GM19035 (cell line): ENCODE measurements at regions not wholly inside any gene's neighbourhood (a gene's known extent, or its start where the extent isn't known, plus 50 kb on each side); places are given as distances from the start of the nearest gene placed in this dataset.

Source experiments
- ATAC-seq: cut with Tn5 transposase; IDR thresholded peaks from one replicate; pipeline ENCODE4 v1.9.1; 2021; ENCODE audit not compliant: unreplicated experiment

GRCh38 chr2:349390-349789, 61.5 kb upstream of the ALKAL2 start:
- ATAC-seq = no peak

DNA sequence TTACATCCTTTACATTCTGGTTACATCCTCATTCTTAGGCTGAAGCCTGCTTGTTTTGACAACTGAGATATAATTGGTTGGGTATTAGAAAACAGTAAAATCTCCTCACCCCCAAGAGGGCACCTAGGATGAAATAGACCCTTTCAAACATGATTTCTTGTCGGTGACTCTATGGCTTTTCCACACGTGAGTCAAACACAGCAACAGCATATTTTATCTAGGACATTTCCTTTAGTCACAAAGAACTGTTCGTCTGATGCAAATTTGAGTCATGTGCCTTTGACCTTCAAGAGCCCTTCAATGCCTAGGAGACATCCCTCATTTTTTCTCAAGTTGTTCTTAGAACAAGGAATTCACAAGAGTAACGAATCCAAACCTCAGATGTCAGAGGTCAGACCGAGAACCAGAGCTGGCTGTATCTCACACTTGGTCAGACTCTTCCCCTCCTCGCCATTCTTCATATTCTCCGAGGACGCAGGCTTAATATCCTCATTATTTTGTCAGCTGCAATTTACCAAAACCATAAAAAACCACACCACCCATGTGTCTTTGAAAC, 60.5 kb upstream of the ALKAL2 start:
- ATAC-seq = no peak

DNA sequence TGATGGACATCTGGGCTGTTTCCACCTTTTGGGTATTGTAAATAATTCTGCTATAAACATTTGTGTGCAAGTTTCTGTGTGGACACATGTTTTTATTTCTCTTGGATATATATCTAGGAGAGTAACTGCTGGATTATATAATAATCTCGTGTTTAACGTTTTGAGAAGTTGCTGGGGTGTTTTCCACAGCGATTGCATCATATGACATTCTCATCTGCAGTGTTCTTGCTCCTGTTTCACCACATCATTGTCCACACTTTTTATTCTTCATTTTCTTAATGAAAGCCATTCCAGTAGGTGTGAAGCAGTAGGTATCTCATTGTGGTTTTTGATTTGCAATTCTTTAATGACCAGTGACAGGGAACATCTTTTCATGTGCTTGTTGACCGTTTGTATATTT, 56.9 kb upstream of the ALKAL2 start:
- ATAC-seq = no peak

DNA sequence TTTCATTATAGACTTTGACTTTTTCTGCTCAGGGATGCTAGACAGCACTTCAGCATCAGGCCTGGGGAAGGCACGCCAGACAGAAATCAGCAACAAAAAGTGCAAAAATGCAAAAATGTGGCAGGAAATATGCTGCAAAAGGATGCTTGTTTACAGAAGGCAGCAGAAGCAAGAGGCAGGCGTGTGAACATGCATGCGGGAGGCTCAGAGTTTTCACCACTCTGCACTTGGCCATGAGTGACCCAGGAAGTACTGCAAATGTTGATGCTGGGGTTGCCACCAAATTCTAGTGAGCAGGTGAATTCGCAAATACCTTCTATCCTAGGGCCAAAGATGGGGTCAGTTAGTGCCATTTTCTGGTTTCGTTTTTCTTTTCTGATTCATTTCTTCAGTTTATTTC, 55.5 kb upstream of the ALKAL2 start:
- no peak for ATAC-seq

- ATAC-seq = no peak
Measured at GRCh38 chr2:341912-342311, 54.0 kb upstream of the ALKAL2 start.

DNA sequence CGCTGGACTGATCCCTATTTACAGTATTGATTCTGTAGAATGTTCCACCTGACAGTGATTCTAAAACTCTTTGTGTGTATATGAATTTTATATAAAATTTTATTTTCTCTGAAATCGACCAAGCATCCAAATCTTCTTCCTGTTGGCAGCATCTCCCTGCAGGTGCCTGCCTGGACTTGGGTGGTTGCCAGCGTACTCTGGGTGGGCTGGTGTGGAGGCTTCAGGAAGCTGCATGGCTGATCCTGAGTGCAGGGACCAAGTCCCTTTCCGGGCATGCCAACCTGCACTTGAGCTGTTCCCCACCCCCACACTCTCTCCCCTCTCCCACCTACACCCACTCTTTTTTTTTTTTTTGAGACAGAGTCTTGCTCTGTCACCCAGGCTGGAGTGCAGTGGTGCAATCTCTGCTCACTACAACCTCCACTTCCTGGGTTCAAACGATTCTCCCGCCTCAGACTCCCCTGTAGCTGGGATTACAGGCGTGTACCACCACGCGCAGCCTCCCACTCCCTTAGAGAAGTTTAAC, 53.2 kb upstream of the ALKAL2 start:
- ATAC-seq = no peak
